ENCODE measurements at regions not wholly inside any gene's neighbourhood (a gene's known extent, or its start where the extent isn't known, plus 50 kb on each side); places are given as distances from the start of the nearest gene placed in this dataset.

GRCh38 chr6:121963826-121964225, 435.6 kb upstream of the HSF2 start:
- TF ChIP-seq CTCF (IDR thresholded peaks at IDR 0.05), result no peak
- TF ChIP-seq POLR2A (IDR thresholded peaks at IDR 0.05), result no peak
- TF ChIP-seq EP300 (IDR thresholded peaks at IDR 0.05), result no peak
- no peak for TF ChIP-seq POLR2AphosphoS5 (IDR thresholded peaks at IDR 0.05)

All from suprapubic skin (tissue), 4 donors.